ENCODE measurements at regions not wholly inside any gene's neighbourhood (a gene's known extent, or its start where the extent isn't known, plus 50 kb on each side); places are given as distances from the start of the nearest gene placed in this dataset.

DNA sequence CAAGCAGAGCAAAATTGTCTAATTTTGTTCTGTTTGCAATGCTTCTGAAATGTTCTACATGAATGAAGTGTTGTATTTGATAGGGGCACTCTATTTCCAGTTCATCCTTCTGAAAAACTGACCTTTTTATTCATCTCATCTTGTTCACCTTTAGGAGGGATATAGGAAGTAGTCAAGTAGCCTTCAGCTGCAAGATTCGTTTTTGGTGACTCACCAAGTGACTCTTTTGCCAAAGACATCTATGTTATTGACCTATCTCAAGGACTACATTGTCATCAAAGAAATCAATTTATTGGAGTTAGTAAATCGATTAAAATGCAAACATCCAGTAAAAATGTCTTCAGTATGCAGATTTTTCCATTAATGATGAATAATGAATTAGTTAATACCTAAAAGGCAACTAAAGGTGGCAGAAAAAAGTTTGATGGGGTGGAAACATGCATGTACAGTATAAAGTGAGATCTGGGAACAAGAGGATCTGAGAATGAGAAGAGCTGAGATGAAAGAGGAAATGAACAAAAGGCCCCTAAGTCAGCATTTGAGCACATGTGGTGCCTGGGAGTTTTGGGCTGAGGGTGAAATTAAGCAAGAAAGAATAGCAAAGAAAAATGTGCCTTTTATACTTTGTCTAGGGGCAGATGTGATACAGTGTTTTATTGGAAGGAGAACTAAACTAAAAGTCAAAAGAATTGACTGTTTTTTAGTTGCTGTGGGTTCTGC, 255.1 kb upstream of the LINC00305 start:
- TF ChIP-seq, protein P1, sequence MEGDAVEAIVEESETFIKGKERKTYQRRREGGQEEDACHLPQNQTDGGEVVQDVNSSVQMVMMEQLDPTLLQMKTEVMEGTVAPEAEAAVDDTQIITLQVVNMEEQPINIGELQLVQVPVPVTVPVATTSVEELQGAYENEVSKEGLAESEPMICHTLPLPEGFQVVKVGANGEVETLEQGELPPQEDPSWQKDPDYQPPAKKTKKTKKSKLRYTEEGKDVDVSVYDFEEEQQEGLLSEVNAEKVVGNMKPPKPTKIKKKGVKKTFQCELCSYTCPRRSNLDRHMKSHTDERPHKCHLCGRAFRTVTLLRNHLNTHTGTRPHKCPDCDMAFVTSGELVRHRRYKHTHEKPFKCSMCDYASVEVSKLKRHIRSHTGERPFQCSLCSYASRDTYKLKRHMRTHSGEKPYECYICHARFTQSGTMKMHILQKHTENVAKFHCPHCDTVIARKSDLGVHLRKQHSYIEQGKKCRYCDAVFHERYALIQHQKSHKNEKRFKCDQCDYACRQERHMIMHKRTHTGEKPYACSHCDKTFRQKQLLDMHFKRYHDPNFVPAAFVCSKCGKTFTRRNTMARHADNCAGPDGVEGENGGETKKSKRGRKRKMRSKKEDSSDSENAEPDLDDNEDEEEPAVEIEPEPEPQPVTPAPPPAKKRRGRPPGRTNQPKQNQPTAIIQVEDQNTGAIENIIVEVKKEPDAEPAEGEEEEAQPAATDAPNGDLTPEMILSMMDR (conservative IDR thresholded peaks at IDR 0.05; ENCODE audit: low read length), result no peak
- TF ChIP-seq EZH2phosphoT487 (IDR thresholded peaks at IDR 0.05; ENCODE audit: borderline replicate concordance, low read depth, low read length), result no peak
